Uterus (tissue), 2 donors: ENCODE measurements at regions not wholly inside any gene's neighbourhood (a gene's known extent, or its start where the extent isn't known, plus 50 kb on each side); places are given as distances from the start of the nearest gene placed in this dataset.
A peak's percentile ranks its signal among the peaks of the same experiment; 100 is the strongest.

Source experiments
- CTCF ChIP-seq, 4 experiments: fragments of 200-600 bp in 2 of 4; fragments of 450-650 bp in 2 of 4; sonication (generic) in 2 of 4; IDR thresholded peaks; one replicate each; pipeline ENCODE4 v1.5.1; 2016 to 2019; ENCODE audit warnings: antibody characterized with exemption in 4 of 4, mild to moderate bottlenecking in 2 of 4, moderate library complexity in 1 of 4
- POLR2A ChIP-seq, 2 donors: fragments of 450-650 bp; IDR thresholded peaks; one replicate each; pipeline ENCODE4 v1.6.1; 2016; ENCODE audit warnings: antibody characterized with exemption in 2 of 2, mild to moderate bottlenecking in 1 of 2, moderate library complexity in 1 of 2

GRCh38 chr11:106231591-106231990 is 154.1 kb downstream of the AASDHPPT start:
- no peak for TF ChIP-seq POLR2A (IDR thresholded peaks at IDR 0.05)
- TF ChIP-seq CTCF (IDR thresholded peaks at IDR 0.05), result peak in 2 of 4 experiments; percentile 15 to 26
